ENCODE measurements at regions not wholly inside any gene's neighbourhood (a gene's known extent, or its start where the extent isn't known, plus 50 kb on each side); places are given as distances from the start of the nearest gene placed in this dataset.
"Not testable (repeated sequence)": the region's sequence is repeated elsewhere in the genome, so short reads cannot be mapped to it uniquely, and the experiment has no call there.

- ATAC-seq, result no peak
Observed at GRCh38 chr14:41549821-41550607, 56.7 kb upstream of the LRFN5 start.

GRCh38 chr14:41549282-41549681 lies 57.4 kb upstream of the LRFN5 start:
- Mint-ChIP-seq H3K9me3 (ENCODE audit: low read depth) (peaks cover 4% of the 10 kb centered on the region), H3K27ac (no peak overlapping the region), H3K36me3 (ENCODE audit: low read depth) (no peaks in the 10 kb centered on the region), H3K4me1 (no peaks in the 10 kb centered on the region), H3K4me3 (no peak overlapping the region), H3K27me3 (no peaks in the 10 kb centered on the region)
- intact Hi-C loops (cut with DNase I, micrococcal nuclease), result no loop called here
- ChIA-PET POLR2A (no interaction called here), CTCF (no interaction called here)
- ATAC-seq (no peak), DNase-seq (no peak)

More at GRCh38 chr14:41549821-41550607, 56.7 kb upstream of the LRFN5 start:
- peaks cover 2% of the 10 kb centered on the region for H3K9me3 Mint-ChIP-seq (ENCODE audit: low read depth)
- intact Hi-C loops (cut with DNase I, micrococcal nuclease), result no loop called here
- no peaks in the 10 kb centered on the region for H3K27me3 Mint-ChIP-seq
- POLR2A ChIA-PET, result no interaction called here
- H3K4me3 Mint-ChIP-seq, result no peak overlapping the region
- H3K36me3 Mint-ChIP-seq (ENCODE audit: low read depth), result no peaks in the 10 kb centered on the region
- H3K4me1 Mint-ChIP-seq, result no peaks in the 10 kb centered on the region
- no peak overlapping the region for H3K27ac Mint-ChIP-seq
- CTCF ChIA-PET, result no interaction called here
- no peak for DNase-seq

GRCh38 chr14:41548666-41549065 lies 58.0 kb upstream of the LRFN5 start:
- POLR2A ChIA-PET, result no interaction called here
- DNase-seq, result no peak
- H3K27ac Mint-ChIP-seq, result no peak overlapping the region
- CTCF ChIA-PET, result no interaction called here
- no peaks in the 10 kb centered on the region for H3K4me1 Mint-ChIP-seq
- H3K4me3 Mint-ChIP-seq, result no peak overlapping the region
- H3K9me3 Mint-ChIP-seq (ENCODE audit: low read depth), result peaks cover 4% of the 10 kb centered on the region
- no peaks in the 10 kb centered on the region for H3K27me3 Mint-ChIP-seq
- ATAC-seq, result no peak
- H3K36me3 Mint-ChIP-seq (ENCODE audit: low read depth), result no peaks in the 10 kb centered on the region
- intact Hi-C loops (cut with DNase I, micrococcal nuclease), result no loop called here

- H3K9me3 Mint-ChIP-seq (ENCODE audit: low read depth), result peaks cover 16% of the 10 kb centered on the region
- POLR2A ChIA-PET, result no interaction called here
- no peaks in the 10 kb centered on the region for H3K36me3 Mint-ChIP-seq (ENCODE audit: low read depth)
- DNase-seq (no peak), ATAC-seq (no peak)
- no peaks in the 10 kb centered on the region for H3K4me1 Mint-ChIP-seq
- no peak overlapping the region for H3K4me3 Mint-ChIP-seq
- H3K27me3 Mint-ChIP-seq, result no peaks in the 10 kb centered on the region
- H3K27ac Mint-ChIP-seq, result no peak overlapping the region
- CTCF ChIA-PET, result no interaction called here
- intact Hi-C loops (cut with DNase I, micrococcal nuclease), result no loop called here
Observed at GRCh38 chr14:41541333-41541732, 65.3 kb upstream of the LRFN5 start.

- POLR2A ChIA-PET, result no interaction called here
- peaks cover 5% of the 10 kb centered on the region for H3K9me3 Mint-ChIP-seq (ENCODE audit: low read depth)
- CTCF ChIA-PET, result no interaction called here
Observed at GRCh38 chr14:41532255-41532654, 74.4 kb upstream of the LRFN5 start.

GRCh38 chr14:41521891-41522290 lies 84.8 kb upstream of the LRFN5 start:
- Mint-ChIP-seq H3K27me3 (no peaks in the 10 kb centered on the region), H3K4me1 (no peaks in the 10 kb centered on the region), H3K9me3 (ENCODE audit: low read depth) (peaks cover 7% of the 10 kb centered on the region), H3K36me3 (ENCODE audit: low read depth) (no peaks in the 10 kb centered on the region), H3K4me3 (no peak overlapping the region), H3K27ac (no peak overlapping the region)
- intact Hi-C loops (cut with DNase I, micrococcal nuclease), result no loop called here
- ATAC-seq, result no peak
- ChIA-PET POLR2A (no interaction called here), CTCF (no interaction called here)
- no peak for DNase-seq

More at GRCh38 chr14:41532255-41532654, 74.4 kb upstream of the LRFN5 start:
- H3K4me3 Mint-ChIP-seq, result no peak overlapping the region
- no peaks in the 10 kb centered on the region for H3K4me1 Mint-ChIP-seq
- H3K27me3 Mint-ChIP-seq, result no peaks in the 10 kb centered on the region
- no peaks in the 10 kb centered on the region for H3K36me3 Mint-ChIP-seq (ENCODE audit: low read depth)
- intact Hi-C loops (cut with DNase I, micrococcal nuclease), result no loop called here
- DNase-seq, result no peak
- H3K27ac Mint-ChIP-seq, result no peak overlapping the region
- ATAC-seq, result no peak

- ATAC-seq; POLR2A ChIA-PET; intact Hi-C loops (cut with DNase I, micrococcal nuclease); H3K4me3 Mint-ChIP-seq; H3K27ac Mint-ChIP-seq; DNase-seq; H3K27me3 Mint-ChIP-seq; H3K9me3 Mint-ChIP-seq (ENCODE audit: low read depth); H3K4me1 Mint-ChIP-seq; H3K36me3 Mint-ChIP-seq (ENCODE audit: low read depth): not testable (repeated sequence)
- CTCF ChIA-PET, result interaction anchor here (0.6 kb wide), 1 partner anchor 49 kb away, joined by 3 read pairs; no protein-coding TSS in a partner anchor
Observed at GRCh38 chr14:41518030-41518429, 88.6 kb upstream of the LRFN5 start.

- H3K9me3 Mint-ChIP-seq (ENCODE audit: low read depth), result no peaks in the 10 kb centered on the region
- no peaks in the 10 kb centered on the region for H3K4me1 Mint-ChIP-seq
- H3K27ac Mint-ChIP-seq, result no peak overlapping the region
- no peaks in the 10 kb centered on the region for H3K36me3 Mint-ChIP-seq (ENCODE audit: low read depth)
- H3K27me3 Mint-ChIP-seq, result no peaks in the 10 kb centered on the region
- ATAC-seq (no peak), DNase-seq (no peak)
- no peak overlapping the region for H3K4me3 Mint-ChIP-seq
- CTCF ChIA-PET, result no interaction called here
- intact Hi-C loops (cut with DNase I, micrococcal nuclease), result no loop called here
- POLR2A ChIA-PET, result no interaction called here
Observed at GRCh38 chr14:41506552-41506951, 100.1 kb upstream of the LRFN5 start.

GRCh38 chr14:41505491-41505890 lies 101.2 kb upstream of the LRFN5 start:
- intact Hi-C loops (cut with DNase I, micrococcal nuclease), result no loop called here
- POLR2A ChIA-PET, result no interaction called here
- H3K36me3 Mint-ChIP-seq (ENCODE audit: low read depth), result no peaks in the 10 kb centered on the region

GRCh38 chr14:41498959-41499358 lies 107.7 kb upstream of the LRFN5 start:
- ChIA-PET CTCF (no interaction called here), POLR2A (no interaction called here)
- Mint-ChIP-seq H3K27ac (no peak overlapping the region), H3K27me3 (no peaks in the 10 kb centered on the region), H3K36me3 (ENCODE audit: low read depth) (no peaks in the 10 kb centered on the region), H3K4me1 (no peaks in the 10 kb centered on the region), H3K9me3 (ENCODE audit: low read depth) (no peaks in the 10 kb centered on the region), H3K4me3 (no peak overlapping the region)
- intact Hi-C loops (cut with DNase I, micrococcal nuclease), result no loop called here
- ATAC-seq, result no peak
- no peak for DNase-seq

More at GRCh38 chr14:41505491-41505890, 101.2 kb upstream of the LRFN5 start:
- Mint-ChIP-seq H3K4me1 (no peaks in the 10 kb centered on the region), H3K27ac (no peak overlapping the region), H3K9me3 (ENCODE audit: low read depth) (no peaks in the 10 kb centered on the region), H3K27me3 (no peaks in the 10 kb centered on the region), H3K4me3 (no peak overlapping the region)
- ATAC-seq, result no peak
- CTCF ChIA-PET, result no interaction called here
- DNase-seq, result no peak

- Mint-ChIP-seq H3K4me3 (no peak overlapping the region), H3K27ac (no peak overlapping the region), H3K9me3 (ENCODE audit: low read depth) (peaks cover 2% of the 10 kb centered on the region), H3K4me1 (no peaks in the 10 kb centered on the region), H3K27me3 (no peaks in the 10 kb centered on the region), H3K36me3 (ENCODE audit: low read depth) (no peaks in the 10 kb centered on the region)
- ChIA-PET POLR2A (no interaction called here), CTCF (no interaction called here)
- ATAC-seq, result no peak
- no peak for DNase-seq
- intact Hi-C loops (cut with DNase I, micrococcal nuclease), result no loop called here
Observed at GRCh38 chr14:41490323-41490722, 116.4 kb upstream of the LRFN5 start.

- intact Hi-C loops (cut with DNase I, micrococcal nuclease), result no loop called here
- Mint-ChIP-seq H3K9me3 (ENCODE audit: low read depth) (peaks cover 2% of the 10 kb centered on the region), H3K4me1 (no peaks in the 10 kb centered on the region), H3K27ac (no peak overlapping the region), H3K36me3 (ENCODE audit: low read depth) (no peaks in the 10 kb centered on the region), H3K27me3 (no peaks in the 10 kb centered on the region), H3K4me3 (no peak overlapping the region)
- ATAC-seq, result no peak
- ChIA-PET CTCF (no interaction called here), POLR2A (no interaction called here)
- no peak for DNase-seq
Observed at GRCh38 chr14:41489315-41489972, 117.2 kb upstream of the LRFN5 start.
